Umbilical cord (tissue), 1 donor: ENCODE measurements at regions not wholly inside any gene's neighbourhood (a gene's known extent, or its start where the extent isn't known, plus 50 kb on each side); places are given as distances from the start of the nearest gene placed in this dataset.

Experiments
- DNase-seq: peaks from one replicate; pipeline ENCODE4 v3.0.0-alpha.2; 2015; ENCODE audit warnings: low spot score

DNA sequence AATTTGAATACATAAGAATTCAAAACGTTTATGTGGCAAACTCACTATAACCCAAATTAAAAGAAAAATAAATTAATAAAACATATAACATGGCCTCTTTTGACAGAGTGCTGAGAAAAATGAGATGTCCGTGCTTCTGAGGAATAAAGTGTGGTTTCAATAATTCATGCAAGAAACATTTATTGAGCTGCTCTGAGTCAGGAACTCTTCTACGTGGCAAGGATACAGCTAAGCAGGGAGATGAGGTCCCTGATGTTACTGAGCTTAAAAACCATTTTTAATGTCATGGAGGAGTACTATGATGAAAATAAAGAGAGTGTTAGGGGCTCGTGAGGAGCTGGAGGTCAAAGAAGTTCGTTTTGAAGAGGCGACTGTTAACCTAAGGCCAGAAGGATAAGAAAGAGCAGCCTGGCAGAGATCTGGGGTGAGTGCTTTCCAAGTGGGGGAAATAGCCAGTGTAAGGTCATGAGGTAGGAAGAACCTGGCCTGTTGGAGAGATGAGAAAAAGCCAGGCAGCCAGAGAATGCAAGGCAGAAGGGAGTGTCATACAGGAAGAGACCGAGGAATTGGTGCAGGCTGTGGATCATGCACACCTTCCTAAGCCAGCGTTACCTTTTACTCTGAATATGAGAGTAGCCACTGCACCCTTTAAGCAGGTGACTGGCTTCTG lies 182.2 kb upstream of the DUSP10 start:
- DNase-seq = no peak

DNA sequence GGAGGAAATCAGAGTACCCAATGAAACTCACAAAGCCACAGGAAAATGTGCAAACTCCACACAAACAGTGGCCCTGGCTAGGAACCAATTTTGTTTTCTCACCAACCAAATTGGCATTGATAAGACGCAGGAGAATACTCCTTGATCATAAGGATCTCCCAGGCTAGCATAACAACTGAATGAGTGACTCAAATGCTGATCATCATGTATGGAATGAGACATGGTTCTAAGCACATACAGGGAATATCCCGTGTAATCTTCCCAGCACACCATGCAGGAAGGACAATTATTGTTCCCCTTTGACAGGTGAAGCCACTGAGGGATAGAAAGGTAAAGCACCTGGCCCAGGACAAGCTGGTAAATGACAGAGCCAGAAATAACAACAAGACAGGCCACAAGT lies 180.0 kb upstream of the DUSP10 start:
- DNase-seq = no peak

DNA sequence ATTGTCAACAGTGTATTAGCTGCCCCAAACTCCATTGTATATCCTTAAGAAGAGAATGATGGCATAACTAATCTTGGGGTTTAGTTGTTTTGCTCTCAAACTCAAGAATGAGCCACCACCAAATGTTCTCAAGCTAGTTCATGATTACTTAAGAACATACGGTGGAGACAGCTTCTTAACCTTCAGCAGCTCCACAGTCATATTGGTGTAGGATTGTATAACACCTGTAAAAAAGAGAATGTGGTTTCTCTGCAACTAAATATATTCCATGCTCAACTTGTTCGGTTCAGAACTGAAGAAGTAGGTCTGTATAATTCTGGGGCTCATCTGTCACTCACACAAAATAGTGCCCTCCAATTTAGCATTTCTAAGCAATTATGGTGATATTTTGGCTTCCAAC lies 177.9 kb upstream of the DUSP10 start:
- DNase-seq = no peak

- DNase-seq = no peak
Observed at GRCh38 chr1:221919341-221919740, 177.5 kb upstream of the DUSP10 start.

GRCh38 chr1:221916176-221916575 lies 174.3 kb upstream of the DUSP10 start:
- DNase-seq = no peak

DNA sequence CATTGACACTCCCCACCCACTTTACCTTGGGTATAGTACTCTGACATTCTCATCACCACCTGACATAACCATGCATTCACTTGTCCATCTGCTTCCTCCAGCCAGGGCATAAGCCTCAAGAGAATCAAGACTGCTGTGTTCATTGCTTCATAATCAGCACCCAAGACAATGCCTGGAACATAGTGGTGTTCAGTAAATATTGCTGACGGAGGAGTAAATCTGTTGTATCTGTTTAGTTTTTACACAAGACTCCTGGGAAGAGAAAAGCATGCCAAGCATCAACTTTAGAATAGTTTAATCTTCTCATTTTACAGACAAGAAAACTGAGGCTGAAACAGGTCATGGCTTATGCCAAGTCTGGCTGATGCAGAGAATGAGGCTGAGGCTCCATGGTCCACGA lies 173.9 kb upstream of the DUSP10 start:
- DNase-seq = no peak

- DNase-seq = no peak
Observed at GRCh38 chr1:221913351-221913892, 171.5 kb upstream of the DUSP10 start.

DNA sequence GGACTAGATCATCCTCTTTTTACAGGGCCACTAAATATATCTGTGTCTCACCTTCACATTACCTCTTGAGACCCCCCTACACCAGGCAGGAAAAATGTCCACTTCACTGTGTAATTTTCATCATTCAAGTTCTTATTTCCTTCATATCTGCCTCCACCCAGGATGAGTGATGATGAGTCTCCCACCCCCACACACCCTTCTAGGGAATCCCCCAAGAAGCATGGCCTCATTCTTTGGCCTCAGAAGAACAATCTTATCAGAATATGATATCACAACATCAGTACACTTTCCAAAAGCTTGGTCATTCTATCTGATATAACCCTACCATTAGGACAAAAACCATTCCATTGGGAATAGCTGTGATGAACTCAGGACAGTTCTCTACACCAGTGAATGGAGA lies 170.3 kb upstream of the DUSP10 start:
- DNase-seq = no peak

- no peak for DNase-seq
Observed at GRCh38 chr1:221911714-221912113, 169.8 kb upstream of the DUSP10 start.

DNA sequence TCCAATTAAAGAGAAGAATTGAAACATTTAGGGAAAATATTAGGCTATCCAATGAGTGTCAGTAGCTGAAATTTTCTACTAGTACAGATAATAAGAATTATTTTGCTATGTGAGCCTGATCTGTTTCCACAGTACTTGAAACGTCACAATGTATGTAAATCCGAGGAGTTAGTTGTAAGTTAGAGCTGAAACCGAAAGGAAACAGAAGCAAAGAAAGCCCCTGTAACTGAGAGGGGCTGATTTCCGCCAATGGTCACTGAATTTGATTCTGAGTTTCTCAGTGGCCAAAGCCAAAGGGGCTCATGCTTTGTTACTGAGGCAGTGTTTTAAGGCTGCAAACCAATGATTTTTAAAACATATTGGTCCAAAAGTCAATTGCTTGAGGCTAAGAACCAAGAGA lies 168.3 kb upstream of the DUSP10 start:
- peak; percentile 4 for DNase-seq

DNA sequence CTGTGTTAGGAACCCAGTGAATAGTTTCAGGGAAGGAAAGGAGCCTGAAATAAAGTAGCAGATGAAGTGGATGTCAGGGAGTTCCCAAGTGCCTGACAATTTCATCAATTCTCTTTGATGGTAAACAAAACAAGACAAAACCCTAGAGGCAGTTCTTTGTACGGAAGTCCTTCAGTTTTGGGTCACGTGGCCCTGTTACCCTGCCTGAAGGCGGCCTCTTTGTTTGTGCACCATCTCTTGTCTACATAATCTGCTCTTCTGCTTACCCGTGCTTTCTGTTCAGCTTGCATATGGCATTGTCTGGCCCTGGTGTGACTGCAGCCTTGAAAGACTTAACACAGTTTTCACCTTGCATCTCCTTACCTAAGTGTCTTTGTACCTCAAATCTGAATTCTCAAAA lies 166.7 kb upstream of the DUSP10 start:
- no peak for DNase-seq

DNA sequence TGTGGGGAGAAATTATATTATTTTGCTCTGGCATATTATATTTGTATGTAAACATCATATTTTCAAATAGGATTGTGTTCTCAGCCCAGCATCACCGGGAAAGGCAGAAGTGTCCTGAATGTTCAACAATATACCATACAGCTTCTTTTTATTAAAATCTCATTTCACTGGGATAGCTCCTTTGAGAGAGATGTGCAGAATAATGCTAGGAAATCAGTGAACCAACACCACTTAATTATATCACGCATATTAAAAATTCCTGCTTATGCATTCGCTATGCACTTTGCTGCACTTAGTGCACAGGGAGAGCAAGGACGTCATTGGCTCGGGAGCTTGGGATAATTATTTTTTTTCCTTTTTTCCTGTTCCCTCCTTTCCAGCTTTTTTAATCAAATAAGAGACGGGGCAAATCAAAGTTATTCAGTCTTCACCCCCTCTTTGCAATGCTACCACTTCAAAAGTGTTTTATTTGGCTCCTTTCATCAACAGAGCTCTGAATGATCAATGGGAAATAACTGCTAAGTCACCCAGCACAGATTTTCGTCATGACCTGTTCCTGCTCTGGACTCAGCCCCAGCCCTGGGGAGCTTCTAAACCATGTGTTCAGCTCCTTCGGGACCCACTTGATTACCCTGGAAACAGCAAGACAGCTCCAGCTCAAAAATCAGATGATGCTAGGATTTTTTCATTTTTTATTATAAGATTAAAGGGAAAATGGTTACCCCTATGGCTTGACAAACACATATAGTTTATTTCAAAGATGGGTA lies 165.5 kb upstream of the DUSP10 start:
- no peak for DNase-seq

GRCh38 chr1:221905802-221906201 lies 163.9 kb upstream of the DUSP10 start:
- DNase-seq = no peak

DNA sequence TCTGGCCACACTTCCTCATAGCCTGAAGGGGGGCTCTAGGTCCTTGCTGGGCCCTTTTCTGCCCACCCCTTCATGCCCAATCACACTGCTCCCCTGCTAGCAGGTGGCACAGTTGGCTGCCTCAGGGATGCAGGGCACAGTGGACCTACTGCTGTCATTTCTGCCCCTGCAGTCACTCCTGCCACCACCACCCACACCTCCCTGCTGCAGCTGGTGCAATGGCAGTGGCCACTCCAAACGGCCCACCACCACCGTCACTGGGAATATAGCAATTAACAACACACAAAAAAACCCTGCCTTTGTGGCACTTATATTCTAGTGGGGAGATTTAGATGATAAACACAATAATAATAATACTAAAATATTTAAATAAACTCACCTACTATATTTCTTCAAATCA lies 162.4 kb upstream of the DUSP10 start:
- no peak for DNase-seq

DNA sequence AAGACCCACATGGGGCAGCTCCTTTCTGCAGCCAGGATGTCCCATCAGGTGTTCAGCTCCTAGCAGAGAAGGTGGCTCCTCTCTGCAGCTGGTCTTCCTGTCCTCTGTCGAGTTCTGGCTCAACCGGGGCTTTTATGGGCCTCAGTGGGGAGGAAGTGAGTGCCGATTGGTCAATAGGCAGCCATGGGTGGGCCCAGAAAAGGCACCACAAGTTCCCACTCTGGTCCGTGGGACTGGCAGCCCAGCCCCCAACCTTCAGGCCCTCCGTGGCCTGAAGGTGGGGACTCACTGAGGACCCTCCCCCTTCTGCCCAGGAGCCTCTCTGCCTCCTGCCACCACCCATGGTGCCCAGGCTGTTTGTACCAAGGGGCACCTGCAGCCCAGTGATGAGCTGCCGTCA lies 161.7 kb upstream of the DUSP10 start:
- DNase-seq = no peak

- no peak for DNase-seq
Observed at GRCh38 chr1:221902961-221903360, 161.1 kb upstream of the DUSP10 start.

- DNase-seq = no peak
Observed at GRCh38 chr1:221900678-221901077, 158.8 kb upstream of the DUSP10 start.

- DNase-seq = no peak
Observed at GRCh38 chr1:221897321-221897721, 155.4 kb upstream of the DUSP10 start.

GRCh38 chr1:221892301-221892830 lies 150.5 kb upstream of the DUSP10 start:
- DNase-seq = no peak

GRCh38 chr1:221891708-221892107 lies 149.8 kb upstream of the DUSP10 start:
- no peak for DNase-seq

- DNase-seq = no peak
Observed at GRCh38 chr1:221888801-221889200, 146.9 kb upstream of the DUSP10 start.

- no peak for DNase-seq
Observed at GRCh38 chr1:221888218-221888617, 146.3 kb upstream of the DUSP10 start.

DNA sequence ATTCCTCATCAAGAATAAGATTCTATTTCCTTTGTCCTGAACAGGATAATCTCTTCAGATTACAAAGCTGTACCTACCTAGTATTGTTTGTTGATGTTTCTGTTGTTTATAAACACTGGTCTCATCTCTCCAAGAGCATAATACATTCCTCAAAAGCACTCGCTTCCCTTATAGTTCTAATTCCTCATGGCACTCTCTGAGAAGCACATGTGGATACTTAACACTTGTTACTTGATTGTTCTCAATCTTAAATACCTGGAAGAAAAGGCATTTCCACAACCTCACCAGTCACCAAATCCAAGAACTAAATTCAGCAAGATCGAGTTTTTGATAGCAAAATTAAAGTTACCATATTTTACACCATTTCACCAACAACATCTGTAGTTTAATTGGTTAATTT lies 145.9 kb upstream of the DUSP10 start:
- DNase-seq = no peak
